ENCODE measurements at regions not wholly inside any gene's neighbourhood (a gene's known extent, or its start where the extent isn't known, plus 50 kb on each side); places are given as distances from the start of the nearest gene placed in this dataset.

- Histone ChIP-seq H3K27me3 (ENCODE audit: insufficient read depth, low read length) (no peaks in the 10 kb centered on the region), H3K4me2 (ENCODE audit: low read length) (no peak overlapping the region), H3F3A (ENCODE audit: insufficient read depth, low read length) (no peaks in the 10 kb centered on the region), H3K9me2 (ENCODE audit: low read depth, low read length) (no peaks in the 10 kb centered on the region), H3K79me2 (ENCODE audit: insufficient read depth, low read length) (no peaks in the 10 kb centered on the region), H2AFZ (ENCODE audit: low read length) (no peak overlapping the region), H3K27ac (ENCODE audit: low read depth, low read length, poor library complexity, severe bottlenecking) (no peak overlapping the region), H3K4me1 (ENCODE audit: insufficient read depth, low read length, severe bottlenecking) (no peaks in the 10 kb centered on the region), H3K36me3 (ENCODE audit: insufficient read depth, low read length) (no peaks in the 10 kb centered on the region), H3K4me3 (ENCODE audit: low read depth, low read length, poor library complexity, severe bottlenecking) (no peak overlapping the region), H4K20me1 (ENCODE audit: insufficient read depth, low read length) (no peaks in the 10 kb centered on the region), H3K9me3 (ENCODE audit: low read length) (no peaks in the 10 kb centered on the region), H3K9ac (ENCODE audit: low read length) (no peak overlapping the region)
- no peak for TF ChIP-seq CTCF (IDR thresholded peaks at IDR 0.05; ENCODE audit: low read length)
- no peak for TF ChIP-seq EZH2 (IDR thresholded peaks at IDR 0.05; ENCODE audit: borderline replicate concordance, low read length)
Measured at GRCh38 chr2:126222278-126222677, 433.7 kb upstream of the GYPC start.

DNA sequence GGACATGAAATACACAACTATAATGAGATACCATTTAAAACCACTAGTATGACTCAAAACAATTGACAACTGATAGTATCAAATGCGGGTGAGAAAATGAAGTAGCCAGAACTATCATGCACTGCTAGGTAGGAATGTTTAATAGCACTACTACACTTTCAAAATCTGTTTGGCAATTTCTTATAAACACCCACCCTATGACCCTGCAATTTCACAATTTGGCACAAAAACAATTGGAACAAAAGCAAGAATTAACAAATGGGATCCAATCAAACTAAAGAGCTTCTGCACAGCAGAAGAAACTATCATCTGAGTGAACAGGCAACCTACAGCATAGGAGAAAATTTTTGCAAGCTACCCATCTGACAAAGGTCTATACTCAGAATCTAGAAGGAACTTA, 431.2 kb upstream of the GYPC start:
- Histone ChIP-seq H3K4me2 (ENCODE audit: low read length) (no peak overlapping the region), H3K4me1 (ENCODE audit: insufficient read depth, low read length, severe bottlenecking) (no peaks in the 10 kb centered on the region), H3K79me2 (ENCODE audit: insufficient read depth, low read length) (no peaks in the 10 kb centered on the region), H3K9me3 (ENCODE audit: low read length) (no peaks in the 10 kb centered on the region), H3K36me3 (ENCODE audit: insufficient read depth, low read length) (no peaks in the 10 kb centered on the region), H4K20me1 (ENCODE audit: insufficient read depth, low read length) (no peaks in the 10 kb centered on the region), H3K9me2 (ENCODE audit: low read depth, low read length) (no peaks in the 10 kb centered on the region), H3K9ac (ENCODE audit: low read length) (no peak overlapping the region), H3K27ac (ENCODE audit: low read depth, low read length, poor library complexity, severe bottlenecking) (no peak overlapping the region), H3F3A (ENCODE audit: insufficient read depth, low read length) (no peaks in the 10 kb centered on the region), H2AFZ (ENCODE audit: low read length) (no peak overlapping the region), H3K4me3 (ENCODE audit: low read depth, low read length, poor library complexity, severe bottlenecking) (no peak overlapping the region), H3K27me3 (ENCODE audit: insufficient read depth, low read length) (no peaks in the 10 kb centered on the region)
- TF ChIP-seq CTCF (IDR thresholded peaks at IDR 0.05; ENCODE audit: low read length) = no peak
- TF ChIP-seq EZH2 (IDR thresholded peaks at IDR 0.05; ENCODE audit: borderline replicate concordance, low read length) = no peak

DNA sequence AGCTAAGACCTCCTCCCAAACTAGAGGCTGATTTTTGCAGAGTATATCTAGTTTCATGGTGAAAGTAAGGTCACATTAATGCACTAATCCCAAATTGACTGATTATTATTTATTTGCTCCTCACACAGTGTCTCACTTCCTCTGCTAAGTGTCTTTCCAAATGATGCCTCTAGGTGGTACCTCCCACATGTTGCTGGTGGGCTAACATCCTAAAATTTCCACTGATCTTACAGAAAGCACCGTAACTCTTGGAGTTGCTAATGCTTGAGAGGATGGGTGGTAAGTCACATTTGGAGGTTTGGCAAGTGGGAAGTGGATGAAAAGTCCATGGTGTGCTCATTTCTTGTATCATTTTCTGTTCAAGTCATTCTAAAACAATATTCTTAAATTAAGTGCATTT, 428.7 kb upstream of the GYPC start:
- H3K79me2 ChIP-seq (ENCODE audit: insufficient read depth, low read length) = no peaks in the 10 kb centered on the region
- no peak overlapping the region for H2AFZ ChIP-seq (ENCODE audit: low read length)
- no peaks in the 10 kb centered on the region for H3K9me3 ChIP-seq (ENCODE audit: low read length)
- H3F3A ChIP-seq (ENCODE audit: insufficient read depth, low read length) = no peaks in the 10 kb centered on the region
- H3K36me3 ChIP-seq (ENCODE audit: insufficient read depth, low read length) = no peaks in the 10 kb centered on the region
- no peak for TF ChIP-seq EZH2 (IDR thresholded peaks at IDR 0.05; ENCODE audit: borderline replicate concordance, low read length)
- peak; percentile 29; the same call in 1 of the 2 replicates for TF ChIP-seq CTCF (IDR thresholded peaks at IDR 0.05; ENCODE audit: low read length)
- H4K20me1 ChIP-seq (ENCODE audit: insufficient read depth, low read length) = no peaks in the 10 kb centered on the region
- H3K4me1 ChIP-seq (ENCODE audit: insufficient read depth, low read length, severe bottlenecking) = no peaks in the 10 kb centered on the region
- H3K4me3 ChIP-seq (ENCODE audit: low read depth, low read length, poor library complexity, severe bottlenecking) = no peak overlapping the region
- H3K27ac ChIP-seq (ENCODE audit: low read depth, low read length, poor library complexity, severe bottlenecking) = no peak overlapping the region
- H3K9ac ChIP-seq (ENCODE audit: low read length) = no peak overlapping the region
- H3K9me2 ChIP-seq (ENCODE audit: low read depth, low read length) = no peaks in the 10 kb centered on the region
- H3K4me2 ChIP-seq (ENCODE audit: low read length) = no peak overlapping the region
- no peaks in the 10 kb centered on the region for H3K27me3 ChIP-seq (ENCODE audit: insufficient read depth, low read length)
